Fibroblast of mammary gland (primary cell): ENCODE measurements at regions not wholly inside any gene's neighbourhood (a gene's known extent, or its start where the extent isn't known, plus 50 kb on each side); places are given as distances from the start of the nearest gene placed in this dataset.

Experiments
- DNase-seq: peaks from one replicate; pipeline ENCODE4 v3.0.0-alpha.2; 2010; ENCODE audit warnings: low read depth
- H3K4me3 ChIP-seq: 2 replicates; pipeline ENCODE4 v1.5.1; 2011; ENCODE audit warnings: low read depth, mild to moderate bottlenecking, low read length, moderate library complexity; ENCODE audit not compliant: control insufficient read depth
- CTCF ChIP-seq: conservative IDR thresholded peaks from 2 replicates; pipeline ENCODE4 v1.5.1; 2011; ENCODE audit warnings: low read depth, low read length, inconsistent platforms; ENCODE audit not compliant: control insufficient read depth, insufficient read depth

GRCh38 chr12:11446372-11446771 lies 51.0 kb upstream of the PRB2 start:
- TF ChIP-seq CTCF: no peak
- no peak for DNase-seq
- H3K4me3 ChIP-seq: no peak overlapping the region

- DNase-seq: no peak
- no peak for TF ChIP-seq CTCF
- H3K4me3 ChIP-seq: no peak overlapping the region
Measured at GRCh38 chr12:11457996-11458645, 62.8 kb upstream of the PRB2 start.

- no peak for TF ChIP-seq CTCF
- DNase-seq: no peak
- no peak overlapping the region for H3K4me3 ChIP-seq
Measured at GRCh38 chr12:11460343-11461023, 65.1 kb upstream of the PRB2 start.

- no peak for TF ChIP-seq CTCF
- no peak for DNase-seq
Measured at GRCh38 chr12:11461433-11461832, 66.1 kb upstream of the PRB2 start.

GRCh38 chr12:11477110-11477509 lies 81.7 kb upstream of the PRB2 start:
- TF ChIP-seq CTCF: no peak
- no peak for DNase-seq
- no peak overlapping the region for H3K4me3 ChIP-seq

More at GRCh38 chr12:11461433-11461832, 66.1 kb upstream of the PRB2 start:
- H3K4me3 ChIP-seq: no peak overlapping the region

GRCh38 chr12:11482955-11483354 lies 87.6 kb upstream of the PRB2 start:
- no peak overlapping the region for H3K4me3 ChIP-seq
- DNase-seq: peak; percentile 48
- no peak for TF ChIP-seq CTCF
